Endothelial cell of umbilical vein (primary cell): ENCODE measurements at regions not wholly inside any gene's neighbourhood (a gene's known extent, or its start where the extent isn't known, plus 50 kb on each side); places are given as distances from the start of the nearest gene placed in this dataset.

Source experiments
- BruUV-seq: library from RNA; stranded (reverse); fragments of 400-500 nt; replicated peaks from 2 replicates; lab custom pipeline; 2021; lab: Mats Ljungman, UMichigan
- CTCF ChIA-PET: fragments of 300-600, 350-600 bp; sonication (Branson Sonifier 250); formaldehyde crosslinking; loops from one replicate; lab custom pipeline; 2021; ENCODE audit warnings: antibody characterized with exemption, inconsistent platforms; lab: Charles Lee
- POLR2A ChIA-PET: fragments of 300-600, 350-600 bp; sonication (Branson Sonifier 250); formaldehyde crosslinking; loops from one replicate; lab custom pipeline; 2021; ENCODE audit warnings: antibody characterized with exemption, inconsistent platforms; lab: Charles Lee
- DNase-seq: peaks from one replicate; pipeline ENCODE4 v3.0.0-alpha.2; 2011; ENCODE audit warnings: low read depth, low spot score
- FAIRE-seq: peaks from 2 replicates; lab custom pipeline; 2011; peaks lifted over from hg19 to GRCh38; lab: Jason Lieb, UNC
- H2AFZ ChIP-seq: 2 replicates; pipeline ENCODE4 v1.6.0; 2012; ENCODE audit warnings: low read depth, low read length, control low read depth, inconsistent platforms
- H3K27ac ChIP-seq: 2 replicates; pipeline ENCODE4 v1.5.1; 2011; ENCODE audit warnings: low read depth, mild to moderate bottlenecking, control low read depth, low read length, moderate library complexity; ENCODE audit not compliant: insufficient read depth
- H3K27me3 ChIP-seq, 2 experiments: 2 replicates each; pipeline versions ENCODE4 v1.6.0 to v1.6.1; 2011; ENCODE audit warnings: low read length in 2 of 2, mixed read lengths in 1 of 2; ENCODE audit not compliant: control insufficient read depth in 2 of 2, insufficient read depth in 2 of 2
- H3K36me3 ChIP-seq, 2 experiments: 2 replicates in 1 of 2; 3 replicates in 1 of 2; pipeline ENCODE4 v1.5.1; 2011; ENCODE audit warnings: low read length in 2 of 2, mild to moderate bottlenecking in 1 of 2, moderate library complexity in 1 of 2; ENCODE audit not compliant: control insufficient read depth in 2 of 2, insufficient read depth in 2 of 2; ENCODE audit errors: extremely low read depth in 1 of 2
- H3K4me1 ChIP-seq: 3 replicates; pipeline ENCODE4 v1.5.1; 2011; ENCODE audit warnings: mild to moderate bottlenecking, low read length; ENCODE audit not compliant: control insufficient read depth, insufficient read depth; ENCODE audit errors: extremely low read depth
- H3K4me2 ChIP-seq: 2 replicates; pipeline ENCODE4 v1.6.1; 2011; ENCODE audit warnings: low read length, control low read depth, mixed read lengths; ENCODE audit not compliant: insufficient read depth
- H3K4me3 ChIP-seq, 3 experiments: fragments of 200-600 bp in 1 of 3; sonication (generic), shearing (Covaris generic) in 1 of 3; replicated peaks in 1 of 3; 2 replicates each; pipeline ENCODE4 v1.5.1; 2011 to 2016; ENCODE audit warnings: control low read depth in 3 of 3, low read length in 3 of 3, mild to moderate bottlenecking in 2 of 3, inconsistent platforms in 1 of 3, low read depth in 1 of 3, moderate library complexity in 1 of 3; ENCODE audit not compliant: insufficient read depth in 1 of 3
- H3K79me2 ChIP-seq: 2 replicates; pipeline ENCODE4 v1.6.0; 2012; ENCODE audit warnings: low read length, inconsistent platforms; ENCODE audit not compliant: control insufficient read depth, insufficient read depth
- H3K9ac ChIP-seq: replicated peaks from 2 replicates; pipeline ENCODE3; 2011; ENCODE audit warnings: low read length, control low read depth; ENCODE audit not compliant: insufficient read depth; ENCODE audit errors: extremely low read depth
- H3K9me1 ChIP-seq: replicated peaks from 3 replicates; pipeline ENCODE4 v1.6.0; 2011; ENCODE audit warnings: mild to moderate bottlenecking, low read length; ENCODE audit not compliant: control insufficient read depth, insufficient read depth; ENCODE audit errors: extremely low read depth
- H3K9me3 ChIP-seq: replicated peaks from 2 replicates; pipeline ENCODE4 v1.5.1; 2012; ENCODE audit warnings: low read length, inconsistent platforms; ENCODE audit not compliant: control insufficient read depth, insufficient read depth
- H4K20me1 ChIP-seq: replicated peaks from 2 replicates; pipeline ENCODE3; 2011; ENCODE audit warnings: mild to moderate bottlenecking, low read length; ENCODE audit not compliant: control insufficient read depth, insufficient read depth; ENCODE audit errors: extremely low read depth
- CTCF ChIP-seq, 2 donors: IDR thresholded peaks; 1 replicate in 1 of 2; 2 replicates in 1 of 2; pipeline ENCODE4 v1.5.1; 2011; ENCODE audit warnings: low read length in 2 of 2, mild to moderate bottlenecking in 2 of 2, moderate library complexity in 2 of 2, control low read depth in 1 of 2, inconsistent platforms in 1 of 2, low read depth in 1 of 2; ENCODE audit not compliant: insufficient read depth in 1 of 2; ENCODE audit errors: extremely low read depth in 1 of 2
- EZH2 ChIP-seq: IDR thresholded peaks from 2 replicates; pipeline ENCODE4 v1.6.1; 2012; ENCODE audit warnings: borderline replicate concordance, low read depth, mild to moderate bottlenecking, moderate library complexity, low read length, inconsistent platforms; ENCODE audit not compliant: severe bottlenecking
- FOS ChIP-seq: IDR thresholded peaks from 2 replicates; pipeline ENCODE4 v1.6.1; 2011; ENCODE audit warnings: mild to moderate bottlenecking, low read length, moderate library complexity, borderline replicate concordance; ENCODE audit not compliant: insufficient read depth
- GATA2 ChIP-seq: IDR thresholded peaks from 2 replicates; pipeline ENCODE4 v1.7.0; 2011; ENCODE audit warnings: low read depth, mild to moderate bottlenecking, moderate library complexity, mixed read lengths, low read length; ENCODE audit not compliant: insufficient read length, insufficient read depth
- JUN ChIP-seq: IDR thresholded peaks from 2 replicates; pipeline ENCODE4 v1.6.1; 2011; ENCODE audit warnings: borderline replicate concordance, low read depth; ENCODE audit not compliant: insufficient read length, insufficient read depth
- MAX ChIP-seq: IDR thresholded peaks from 2 replicates; pipeline ENCODE4 v1.6.1; 2011; ENCODE audit not compliant: insufficient read depth, insufficient read length
- MYC ChIP-seq: IDR thresholded peaks from one replicate; pipeline ENCODE4 v1.6.1; 2011; ENCODE audit warnings: mild to moderate bottlenecking, low read depth, low read length
- POLR2A ChIP-seq: IDR thresholded peaks from 2 replicates; pipeline ENCODE4 v1.6.1; 2012; ENCODE audit warnings: low read depth, mild to moderate bottlenecking, control low read depth, low read length
- POLR2AphosphoS5 ChIP-seq: IDR thresholded peaks from 2 replicates; pipeline ENCODE4 v1.6.1; 2012; ENCODE audit warnings: low read depth, mild to moderate bottlenecking, control low read depth, low read length, moderate library complexity; ENCODE audit not compliant: insufficient read depth
- dilution Hi-C: fragments of 300-500 bp; cut with MboI; formaldehyde crosslinking; loops from one replicate; pipeline ENCODE4 v1.15.0; 2019; ENCODE audit warnings: low sequenced_read_pairs; ENCODE audit not compliant: extremely low pct_ligation_motif_present
- intact Hi-C: fragments of 100-400 bp; cut with micrococcal nuclease; formaldehyde crosslinking; loops from one replicate; pipeline ENCODE4 v1.10.0; 2022

- H3K9me3 ChIP-seq: no peaks in the 10 kb centered on the region
- dilution Hi-C loops (no loop called here), intact Hi-C loops (no loop called here)
- H3K4me3 ChIP-seq: no peak overlapping the region
- DNase-seq: no peak
- CTCF ChIA-PET: interaction anchor here (1.3 to 1.7 kb wide), 3 partner anchors 12 to 20 kb away, joined by 3 to 5 read pairs (median 3); no protein-coding TSS in a partner anchor
- H3K27ac ChIP-seq: no peak overlapping the region
- FAIRE-seq: no peak
- no peaks in the 10 kb centered on the region for H3K36me3 ChIP-seq
- TF ChIP-seq FOS: no peak
- no peak for TF ChIP-seq POLR2AphosphoS5
- no peak for TF ChIP-seq CTCF (IDR thresholded peaks at IDR 0.05; ENCODE audit: extremely low read depth in 1 of 2, insufficient read depth in 1 of 2, low read depth in 1 of 2, low read length in 2 of 2)
- TF ChIP-seq EZH2: no peak
- no peaks in the 10 kb centered on the region for H3K4me1 ChIP-seq
- no TSS peak for BruUV-seq
- H3K9me1 ChIP-seq: no peaks in the 10 kb centered on the region
- POLR2A ChIA-PET: no interaction called here
- no peak overlapping the region for H3K4me2 ChIP-seq
- H2AFZ ChIP-seq: no peak overlapping the region
- H3K27me3 ChIP-seq: peaks cover 2 to 16% of the 10 kb centered on the region in 2 experiments
- H3K79me2 ChIP-seq: no peaks in the 10 kb centered on the region
- no peak overlapping the region for H3K9ac ChIP-seq
- H4K20me1 ChIP-seq: no peaks in the 10 kb centered on the region
Measured at GRCh38 chr15:70172566-70173225, 75.0 kb upstream of the TLE3 start.

GRCh38 chr15:70172124-70172523 is 74.4 kb upstream of the TLE3 start:
- no peaks in the 10 kb centered on the region for H3K79me2 ChIP-seq
- peaks cover 2 to 16% of the 10 kb centered on the region in 2 experiments for H3K27me3 ChIP-seq
- H3K4me3 ChIP-seq: no peak overlapping the region
- H3K36me3 ChIP-seq: no peaks in the 10 kb centered on the region
- no peak overlapping the region for H3K9ac ChIP-seq
- intact Hi-C loops: no loop called here
- no TSS peak for BruUV-seq
- dilution Hi-C loops: no loop called here
- H3K9me1 ChIP-seq: no peaks in the 10 kb centered on the region
- no peak overlapping the region for H3K4me2 ChIP-seq
- no peak for DNase-seq
- H2AFZ ChIP-seq: no peak overlapping the region
- ChIA-PET POLR2A (no interaction called here), CTCF (interaction anchor here (1.3 to 1.7 kb wide), 3 partner anchors 12 to 20 kb away, joined by 3 to 5 read pairs (median 3); no protein-coding TSS in a partner anchor)
- no peaks in the 10 kb centered on the region for H3K4me1 ChIP-seq
- H3K9me3 ChIP-seq: no peaks in the 10 kb centered on the region
- no peak for FAIRE-seq
- no peak for TF ChIP-seq MAX
- no peak for TF ChIP-seq GATA2
- TF ChIP-seq POLR2AphosphoS5: no peak
- TF ChIP-seq JUN: no peak
- no peak for TF ChIP-seq MYC
- no peak for TF ChIP-seq CTCF (IDR thresholded peaks at IDR 0.05; ENCODE audit: extremely low read depth in 1 of 2, insufficient read depth in 1 of 2, low read depth in 1 of 2, low read length in 2 of 2)
- no peak for TF ChIP-seq FOS
- no peak for TF ChIP-seq EZH2
- TF ChIP-seq POLR2A: no peak
- H4K20me1 ChIP-seq: no peaks in the 10 kb centered on the region
- no peak overlapping the region for H3K27ac ChIP-seq
